ENCODE measurements at regions not wholly inside any gene's neighbourhood (a gene's known extent, or its start where the extent isn't known, plus 50 kb on each side); places are given as distances from the start of the nearest gene placed in this dataset.

DNA sequence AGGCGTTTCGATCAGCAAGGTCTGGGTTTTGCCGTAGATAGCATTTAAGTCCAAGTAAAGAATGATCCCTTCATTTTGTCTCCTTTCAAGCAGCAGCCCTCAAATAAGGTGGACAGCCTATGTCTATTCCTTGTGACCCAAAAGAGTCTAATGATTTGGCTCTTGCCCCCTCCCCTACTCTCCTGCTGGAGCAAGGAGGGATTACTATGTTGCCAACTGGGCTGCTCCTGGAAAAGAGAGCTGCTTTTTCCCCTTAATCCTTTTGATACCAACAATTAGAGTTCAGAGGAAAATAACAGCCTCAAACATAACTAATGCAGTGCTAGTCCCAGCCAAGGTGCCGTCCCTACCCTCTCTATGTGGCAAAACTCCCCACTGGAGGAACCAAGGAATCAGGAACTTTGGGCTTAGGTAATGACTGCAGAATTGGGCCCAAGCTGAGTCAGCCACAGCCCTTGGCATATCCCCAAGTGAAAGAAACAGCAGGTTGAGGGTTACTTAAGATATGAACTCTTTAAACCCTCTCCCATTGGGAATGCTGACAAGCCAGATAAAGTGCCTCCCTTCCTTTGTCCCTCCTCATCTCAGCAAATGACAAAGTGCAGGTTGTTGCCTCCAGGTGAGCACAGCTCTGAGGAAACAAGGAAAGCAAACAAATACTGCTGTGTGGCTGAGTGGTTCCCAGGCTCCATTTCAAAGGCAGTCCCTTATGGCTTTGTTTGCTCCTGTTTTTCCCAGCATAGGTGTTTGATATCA, 643.7 kb downstream of the INHBA start:
- H3K9me3 ChIP-seq, result no peaks in the 10 kb centered on the region
- no peaks in the 10 kb centered on the region for H3K36me3 ChIP-seq
- peaks cover 0 to 8% (median 0%) of the 10 kb centered on the region in 3 donors for H3K4me1 ChIP-seq
- H3K27ac ChIP-seq, result peak overlapping the region in 1 of 4 donors; percentile 29
- no peaks in the 10 kb centered on the region for H3K27me3 ChIP-seq
- H3K4me3 ChIP-seq, result no peak overlapping the region
- intact Hi-C loops (cut with DNase I), result no loop called here
- no peak for DNase-seq
- 73 to 90% methylated on average over 3 to 4 of the region's 4 CpGs for WGBS, 2 donors
- TF ChIP-seq POLR2A (IDR thresholded peaks at IDR 0.05) (no peak), CTCF (IDR thresholded peaks at IDR 0.05) (no peak)

DNA sequence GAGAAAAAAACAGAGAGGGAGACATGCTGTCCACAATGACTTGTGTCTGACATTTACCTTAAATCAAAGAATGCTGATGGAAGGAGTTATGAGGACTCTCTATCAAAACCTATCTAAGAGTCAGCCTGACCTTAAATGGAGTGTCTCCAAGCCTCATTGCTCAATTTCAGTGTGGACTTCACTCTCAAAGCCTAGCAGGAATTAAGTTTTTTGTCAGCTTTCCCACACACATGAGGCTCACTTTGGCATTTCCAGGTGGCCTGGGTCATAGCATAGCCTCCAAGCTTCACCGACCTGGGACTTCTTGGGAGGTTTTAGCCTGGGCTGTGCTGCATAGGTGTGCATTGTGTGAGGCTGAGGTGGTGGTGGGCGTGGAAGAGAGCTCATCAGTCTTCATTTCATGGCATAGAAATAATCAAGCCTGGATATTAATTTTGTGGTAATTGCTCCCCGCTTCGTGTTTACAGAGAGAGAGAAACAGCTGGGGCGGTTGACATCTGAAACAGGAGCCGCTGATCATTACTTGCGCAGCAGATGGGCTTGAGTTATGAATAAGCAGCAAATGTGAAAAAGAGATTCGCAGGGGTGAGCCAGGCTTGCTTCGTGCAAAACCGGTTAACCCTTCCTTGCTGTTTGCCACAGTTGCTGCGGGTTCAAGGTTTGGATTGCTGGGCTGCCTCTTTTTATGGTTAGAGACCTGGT, 647.8 kb downstream of the INHBA start:
- peaks cover 0 to 8% (median 0%) of the 10 kb centered on the region in 3 donors for H3K4me1 ChIP-seq
- no peaks in the 10 kb centered on the region for H3K27me3 ChIP-seq
- no peaks in the 10 kb centered on the region for H3K36me3 ChIP-seq
- H3K27ac ChIP-seq, result no peak overlapping the region
- intact Hi-C loops (cut with DNase I), result no loop called here
- no peak for DNase-seq
- H3K4me3 ChIP-seq, result no peak overlapping the region
- 88 to 92% methylated on average over 10 of the region's 11 CpGs for WGBS, 2 donors
- no peaks in the 10 kb centered on the region for H3K9me3 ChIP-seq
- no peak for TF ChIP-seq CTCF (IDR thresholded peaks at IDR 0.05)
- TF ChIP-seq POLR2A (IDR thresholded peaks at IDR 0.05), result no peak

- TF ChIP-seq POLR2A (IDR thresholded peaks at IDR 0.05) (no peak), CTCF (IDR thresholded peaks at IDR 0.05) (no peak)
- 85 to 88% methylated on average over 2 of the region's 2 CpGs for WGBS, 2 donors
Measured at GRCh38 chr7:41053820-41054219, 649.1 kb downstream of the INHBA start.

GRCh38 chr7:41052736-41053135, 650.2 kb downstream of the INHBA start:
- DNase-seq, result no peak
- Histone ChIP-seq H3K36me3 (no peaks in the 10 kb centered on the region), H3K27ac (no peak overlapping the region), H3K9me3 (no peaks in the 10 kb centered on the region), H3K4me3 (no peak overlapping the region), H3K4me1 (no peaks in the 10 kb centered on the region), H3K27me3 (no peaks in the 10 kb centered on the region)
- intact Hi-C loops (cut with DNase I), result no loop called here
- WGBS, 2 donors, result 60 to 79% methylated on average over 4 to 6 of the region's 6 CpGs
- TF ChIP-seq POLR2A (IDR thresholded peaks at IDR 0.05) (no peak), CTCF (IDR thresholded peaks at IDR 0.05) (no peak)

More at GRCh38 chr7:41053820-41054219, 649.1 kb downstream of the INHBA start:
- H3K9me3 ChIP-seq, result no peaks in the 10 kb centered on the region
- H3K27me3 ChIP-seq, result no peaks in the 10 kb centered on the region
- H3K27ac ChIP-seq, result no peak overlapping the region
- H3K4me1 ChIP-seq, result no peaks in the 10 kb centered on the region
- H3K36me3 ChIP-seq, result no peaks in the 10 kb centered on the region
- H3K4me3 ChIP-seq, result no peak overlapping the region
- intact Hi-C loops (cut with DNase I), result no loop called here
- DNase-seq, result no peak

DNA sequence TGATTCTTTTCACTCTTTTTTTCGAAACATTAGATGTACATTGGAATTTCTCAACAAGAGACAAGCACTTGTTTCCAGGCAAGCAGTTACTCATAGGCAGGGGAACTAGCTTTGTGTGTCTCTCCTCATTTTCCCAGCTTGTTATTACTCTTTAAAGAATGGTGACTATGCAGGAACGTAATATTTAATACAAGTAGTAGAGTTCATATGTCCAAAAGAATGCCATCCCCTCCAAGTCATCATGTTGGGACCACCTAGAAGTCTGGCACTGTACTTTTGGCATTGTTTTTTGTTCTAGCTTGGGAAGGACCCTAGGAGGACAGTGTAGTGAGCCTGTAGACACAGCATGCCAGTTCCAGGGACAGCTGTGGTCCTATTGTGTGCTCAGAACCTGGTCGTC, 650.7 kb downstream of the INHBA start:
- Histone ChIP-seq H3K9me3 (no peaks in the 10 kb centered on the region), H3K27me3 (no peaks in the 10 kb centered on the region), H3K36me3 (no peaks in the 10 kb centered on the region), H3K4me1 (peaks cover 0 to 1% (median 0%) of the 10 kb centered on the region in 3 donors), H3K4me3 (no peak overlapping the region), H3K27ac (no peak overlapping the region)
- 67 to 75% methylated on average over 3 of the region's 3 CpGs for WGBS, 2 donors
- TF ChIP-seq POLR2A (IDR thresholded peaks at IDR 0.05) (no peak), CTCF (IDR thresholded peaks at IDR 0.05) (no peak)
- DNase-seq, result no peak
- intact Hi-C loops (cut with DNase I), result no loop called here
